HepG2 (cell line): ENCODE measurements at regions not wholly inside any gene's neighbourhood (a gene's known extent, or its start where the extent isn't known, plus 50 kb on each side); places are given as distances from the start of the nearest gene placed in this dataset.

ENCODE experiments used
- ARID3A ChIP-seq: IDR thresholded peaks from 2 replicates; pipeline ENCODE4 v1.6.1; 2012; ENCODE audit warnings: low read depth, low read length, improper control_type of control experiment
- CENPBD1 ChIP-seq: sonication (generic); formaldehyde crosslinking; IDR thresholded peaks from 2 replicates; pipeline ENCODE4 v1.8.0; 2022; ENCODE audit warnings: missing genetic modification reagents, low read depth, mild to moderate bottlenecking, borderline replicate concordance
- DNMT3B ChIP-seq: conservative IDR thresholded peaks from 2 replicates; pipeline ENCODE4 v1.6.1; 2016; ENCODE audit warnings: missing biosample characterization, control low read depth
- HNF4A ChIP-seq: sonication (generic); formaldehyde crosslinking; IDR thresholded peaks from 2 replicates; pipeline ENCODE4 v1.4.0; 2020; ENCODE audit warnings: missing genetic modification reagents
- HNRNPK ChIP-seq: fragments of 200-400 bp; formaldehyde crosslinking; IDR thresholded peaks from 2 replicates; pipeline ENCODE4 v1.6.1; 2018; ENCODE audit warnings: low read length, low read depth, moderate library complexity, mild to moderate bottlenecking; ENCODE audit not compliant: poor library complexity, severe bottlenecking
- JUNB ChIP-seq: sonication (generic); formaldehyde crosslinking; IDR thresholded peaks from 2 replicates; pipeline ENCODE4 v1.8.0; 2022; ENCODE audit warnings: missing genetic modification reagents, mild to moderate bottlenecking, borderline replicate concordance
- MIER2 ChIP-seq: IDR thresholded peaks from 2 replicates; pipeline ENCODE4 v1.6.1; 2016; ENCODE audit warnings: missing biosample characterization, missing genetic modification reagents
- SAP130 ChIP-seq: IDR thresholded peaks from 2 replicates; pipeline ENCODE4 v1.6.1; 2016; ENCODE audit warnings: low read depth
- SOX6 ChIP-seq, 2 experiments: fragments of 450-650 bp in 1 of 2; sonication (generic) in 1 of 2; formaldehyde crosslinking in 1 of 2; IDR thresholded peaks; 2 replicates each; pipeline versions ENCODE4 v1.4.0 to v1.6.1; 2017 to 2020; ENCODE audit warnings: antibody characterized with exemption in 1 of 2, mild to moderate bottlenecking in 1 of 2, missing genetic modification reagents in 1 of 2
- ZFAT ChIP-seq: sonication (generic); formaldehyde crosslinking; conservative IDR thresholded peaks from 2 replicates; pipeline ENCODE4 v1.8.1; 2023; ENCODE audit warnings: missing genetic modification reagents, inconsistent platforms
- ZFY ChIP-seq: sonication (generic); formaldehyde crosslinking; IDR thresholded peaks from 2 replicates; pipeline ENCODE4 v1.4.0; 2020; ENCODE audit warnings: missing genetic modification reagents
- ZMAT3 ChIP-seq: sonication (generic); formaldehyde crosslinking; conservative IDR thresholded peaks from 2 replicates; pipeline ENCODE4 v1.7.0; 2021; ENCODE audit warnings: missing genetic modification reagents
- ZNF282 ChIP-seq: fragments of 450-650 bp; IDR thresholded peaks from 2 replicates; pipeline ENCODE4 v1.6.1; 2018; ENCODE audit not compliant: partially characterized antibody
- ZNF569 ChIP-seq: sonication (generic); formaldehyde crosslinking; IDR thresholded peaks from 2 replicates; pipeline ENCODE4 v1.5.0; 2020; ENCODE audit warnings: mild to moderate bottlenecking, missing genetic modification reagents, moderate library complexity, borderline replicate concordance
- ZSCAN21 ChIP-seq: sonication (generic); formaldehyde crosslinking; IDR thresholded peaks from 2 replicates; pipeline ENCODE4 v1.8.0; 2022; ENCODE audit warnings: mild to moderate bottlenecking, missing genetic modification reagents, moderate library complexity, borderline replicate concordance
- TF ChIP-seq, protein P1 (sequence below): sonication (generic); formaldehyde crosslinking; IDR thresholded peaks from 2 replicates; pipeline ENCODE4 v1.4.0; 2020; ENCODE audit warnings: mild to moderate bottlenecking, missing genetic modification reagents
- TF ChIP-seq, protein P2 (sequence below): sonication (generic); formaldehyde crosslinking; IDR thresholded peaks from 2 replicates; pipeline ENCODE4 v1.8.0; 2022; ENCODE audit warnings: mild to moderate bottlenecking, missing genetic modification reagents
- TF ChIP-seq, protein P3 (sequence below): sonication (generic); formaldehyde crosslinking; IDR thresholded peaks from 2 replicates; pipeline ENCODE4 v1.8.1; 2023; ENCODE audit warnings: mild to moderate bottlenecking, missing genetic modification reagents

GRCh38 chr20:50305636-50306477, 115.2 kb downstream of the CEBPB start (continued):
- TF ChIP-seq, protein P1, sequence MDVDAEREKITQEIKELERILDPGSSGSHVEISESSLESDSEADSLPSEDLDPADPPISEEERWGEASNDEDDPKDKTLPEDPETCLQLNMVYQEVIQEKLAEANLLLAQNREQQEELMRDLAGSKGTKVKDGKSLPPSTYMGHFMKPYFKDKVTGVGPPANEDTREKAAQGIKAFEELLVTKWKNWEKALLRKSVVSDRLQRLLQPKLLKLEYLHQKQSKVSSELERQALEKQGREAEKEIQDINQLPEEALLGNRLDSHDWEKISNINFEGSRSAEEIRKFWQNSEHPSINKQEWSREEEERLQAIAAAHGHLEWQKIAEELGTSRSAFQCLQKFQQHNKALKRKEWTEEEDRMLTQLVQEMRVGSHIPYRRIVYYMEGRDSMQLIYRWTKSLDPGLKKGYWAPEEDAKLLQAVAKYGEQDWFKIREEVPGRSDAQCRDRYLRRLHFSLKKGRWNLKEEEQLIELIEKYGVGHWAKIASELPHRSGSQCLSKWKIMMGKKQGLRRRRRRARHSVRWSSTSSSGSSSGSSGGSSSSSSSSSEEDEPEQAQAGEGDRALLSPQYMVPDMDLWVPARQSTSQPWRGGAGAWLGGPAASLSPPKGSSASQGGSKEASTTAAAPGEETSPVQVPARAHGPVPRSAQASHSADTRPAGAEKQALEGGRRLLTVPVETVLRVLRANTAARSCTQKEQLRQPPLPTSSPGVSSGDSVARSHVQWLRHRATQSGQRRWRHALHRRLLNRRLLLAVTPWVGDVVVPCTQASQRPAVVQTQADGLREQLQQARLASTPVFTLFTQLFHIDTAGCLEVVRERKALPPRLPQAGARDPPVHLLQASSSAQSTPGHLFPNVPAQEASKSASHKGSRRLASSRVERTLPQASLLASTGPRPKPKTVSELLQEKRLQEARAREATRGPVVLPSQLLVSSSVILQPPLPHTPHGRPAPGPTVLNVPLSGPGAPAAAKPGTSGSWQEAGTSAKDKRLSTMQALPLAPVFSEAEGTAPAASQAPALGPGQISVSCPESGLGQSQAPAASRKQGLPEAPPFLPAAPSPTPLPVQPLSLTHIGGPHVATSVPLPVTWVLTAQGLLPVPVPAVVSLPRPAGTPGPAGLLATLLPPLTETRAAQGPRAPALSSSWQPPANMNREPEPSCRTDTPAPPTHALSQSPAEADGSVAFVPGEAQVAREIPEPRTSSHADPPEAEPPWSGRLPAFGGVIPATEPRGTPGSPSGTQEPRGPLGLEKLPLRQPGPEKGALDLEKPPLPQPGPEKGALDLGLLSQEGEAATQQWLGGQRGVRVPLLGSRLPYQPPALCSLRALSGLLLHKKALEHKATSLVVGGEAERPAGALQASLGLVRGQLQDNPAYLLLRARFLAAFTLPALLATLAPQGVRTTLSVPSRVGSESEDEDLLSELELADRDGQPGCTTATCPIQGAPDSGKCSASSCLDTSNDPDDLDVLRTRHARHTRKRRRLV (CRISPR knock-in tag) = peak; percentile 91
- TF ChIP-seq ZFAT (CRISPR knock-in tag) = no peak; the same call in none of the 2 replicates
- peak; percentile 80 for TF ChIP-seq JUNB (CRISPR knock-in tag)
- TF ChIP-seq ARID3A = peak; percentile 99
- peak; percentile 98 for TF ChIP-seq ZMAT3 (CRISPR knock-in tag)
- TF ChIP-seq HNRNPK = peak; percentile 42
- peak; percentile 22; the same call in 1 of the 2 replicates for TF ChIP-seq DNMT3B (CRISPR knock-in tag)
- TF ChIP-seq, protein P2, sequence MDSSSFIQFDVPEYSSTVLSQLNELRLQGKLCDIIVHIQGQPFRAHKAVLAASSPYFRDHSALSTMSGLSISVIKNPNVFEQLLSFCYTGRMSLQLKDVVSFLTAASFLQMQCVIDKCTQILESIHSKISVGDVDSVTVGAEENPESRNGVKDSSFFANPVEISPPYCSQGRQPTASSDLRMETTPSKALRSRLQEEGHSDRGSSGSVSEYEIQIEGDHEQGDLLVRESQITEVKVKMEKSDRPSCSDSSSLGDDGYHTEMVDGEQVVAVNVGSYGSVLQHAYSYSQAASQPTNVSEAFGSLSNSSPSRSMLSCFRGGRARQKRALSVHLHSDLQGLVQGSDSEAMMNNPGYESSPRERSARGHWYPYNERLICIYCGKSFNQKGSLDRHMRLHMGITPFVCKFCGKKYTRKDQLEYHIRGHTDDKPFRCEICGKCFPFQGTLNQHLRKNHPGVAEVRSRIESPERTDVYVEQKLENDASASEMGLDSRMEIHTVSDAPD (CRISPR knock-in tag) = peak; percentile 96
- no peak for TF ChIP-seq ZNF282
- TF ChIP-seq ZSCAN21 (CRISPR knock-in tag) = peak; percentile 94
- TF ChIP-seq SAP130 = peak; percentile 92
- TF ChIP-seq ZFY (CRISPR knock-in tag) = peak; percentile 57; the same call in 1 of the 2 replicates
- TF ChIP-seq MIER2 (CRISPR knock-in tag) = peak; percentile 64; the same call in 1 of the 2 replicates
- TF ChIP-seq SOX6 (IDR thresholded peaks at IDR 0.05) = no peak
- peak; percentile 92 for TF ChIP-seq SOX6 (CRISPR knock-in tag; IDR thresholded peaks at IDR 0.05)
- TF ChIP-seq CENPBD1 (CRISPR knock-in tag) = peak; percentile 48; the same call in 1 of the 2 replicates
- peak; percentile 96 for TF ChIP-seq HNF4A (CRISPR knock-in tag)
- TF ChIP-seq, protein P3, sequence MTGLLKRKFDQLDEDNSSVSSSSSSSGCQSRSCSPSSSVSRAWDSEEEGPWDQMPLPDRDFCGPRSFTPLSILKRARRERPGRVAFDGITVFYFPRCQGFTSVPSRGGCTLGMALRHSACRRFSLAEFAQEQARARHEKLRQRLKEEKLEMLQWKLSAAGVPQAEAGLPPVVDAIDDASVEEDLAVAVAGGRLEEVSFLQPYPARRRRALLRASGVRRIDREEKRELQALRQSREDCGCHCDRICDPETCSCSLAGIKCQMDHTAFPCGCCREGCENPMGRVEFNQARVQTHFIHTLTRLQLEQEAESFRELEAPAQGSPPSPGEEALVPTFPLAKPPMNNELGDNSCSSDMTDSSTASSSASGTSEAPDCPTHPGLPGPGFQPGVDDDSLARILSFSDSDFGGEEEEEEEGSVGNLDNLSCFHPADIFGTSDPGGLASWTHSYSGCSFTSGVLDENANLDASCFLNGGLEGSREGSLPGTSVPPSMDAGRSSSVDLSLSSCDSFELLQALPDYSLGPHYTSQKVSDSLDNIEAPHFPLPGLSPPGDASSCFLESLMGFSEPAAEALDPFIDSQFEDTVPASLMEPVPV (CRISPR knock-in tag) = peak; percentile 53; the same call in 1 of the 2 replicates
- TF ChIP-seq ZNF569 (CRISPR knock-in tag) = 0 out of 2 replicates have a peak, but pooled peaks have one; percentile 5
